ENCODE measurements at regions not wholly inside any gene's neighbourhood (a gene's known extent, or its start where the extent isn't known, plus 50 kb on each side); places are given as distances from the start of the nearest gene placed in this dataset.

GRCh38 chr2:217048730-217049129 is 188.9 kb upstream of the TNP1 start:
- Histone ChIP-seq H2BK12ac (ENCODE audit: low read length) (no peak overlapping the region), H3K79me2 (ENCODE audit: control insufficient read depth, insufficient read depth, low read length, poor library complexity) (no peaks in the 10 kb centered on the region), H3K4me2 (ENCODE audit: low read length) (no peak overlapping the region), H3K9me3 (ENCODE audit: insufficient read depth, low read depth, low read length) (no peaks in the 10 kb centered on the region), H2BK120ac (ENCODE audit: insufficient read depth, low read length, poor library complexity) (no peak overlapping the region), H2AK5ac (ENCODE audit: low read length) (no peak overlapping the region), H3K36me3 (ENCODE audit: control insufficient read depth in 1 of 2, insufficient read depth in 2 of 2, low read length in 2 of 2) (no peaks in the 10 kb centered on the region), H3K14ac (ENCODE audit: low read length) (no peak overlapping the region), H4K8ac (ENCODE audit: low read depth, low read length) (no peak overlapping the region), H3K27ac (ENCODE audit: low read depth, low read length) (no peak overlapping the region), H3K4me3 (ENCODE audit: low read depth, low read length) (no peak overlapping the region), H2AFZ (ENCODE audit: insufficient read depth, low read length, poor library complexity) (no peak overlapping the region), H3K18ac (ENCODE audit: low read length) (no peak overlapping the region), H3K9ac (ENCODE audit: low read length) (no peak overlapping the region), H3K4ac (ENCODE audit: low read depth, low read length) (no peak overlapping the region), H4K91ac (ENCODE audit: low read depth, low read length) (no peak overlapping the region), H4K12ac (ENCODE audit: low read depth, low read length) (no peak overlapping the region), H3K79me1 (ENCODE audit: low read length) (no peaks in the 10 kb centered on the region), H3K27me3 (ENCODE audit: insufficient read depth, low read length) (no peaks in the 10 kb centered on the region), H3K4me1 (ENCODE audit: control insufficient read depth in 1 of 2, insufficient read depth in 2 of 2, low read length in 2 of 2) (no peaks in the 10 kb centered on the region), H2BK5ac (ENCODE audit: low read depth, low read length, poor library complexity) (no peak overlapping the region), H3K23ac (ENCODE audit: low read length) (no peak overlapping the region)
- DNase-seq = no peak
- no CpG with 5 or more reads among the region's 1 CpG for WGBS (ENCODE audit: extremely low coverage, insufficient coverage, insufficient read length)

- no peak overlapping the region for H4K12ac ChIP-seq (ENCODE audit: low read depth, low read length)
- no peak overlapping the region for H3K27ac ChIP-seq (ENCODE audit: low read depth, low read length)
- no peak overlapping the region for H3K4me2 ChIP-seq (ENCODE audit: low read length)
- no peak overlapping the region for H3K9ac ChIP-seq (ENCODE audit: low read length)
- no peak overlapping the region for H2BK12ac ChIP-seq (ENCODE audit: low read length)
- H2BK5ac ChIP-seq (ENCODE audit: low read depth, low read length, poor library complexity) = no peak overlapping the region
- no peak overlapping the region for H2AK5ac ChIP-seq (ENCODE audit: low read length)
- H4K91ac ChIP-seq (ENCODE audit: low read depth, low read length) = no peak overlapping the region
- H3K4ac ChIP-seq (ENCODE audit: low read depth, low read length) = no peak overlapping the region
- H3K79me1 ChIP-seq (ENCODE audit: low read length) = no peaks in the 10 kb centered on the region
- no peaks in the 10 kb centered on the region for H3K27me3 ChIP-seq (ENCODE audit: insufficient read depth, low read length)
- no peak overlapping the region for H3K18ac ChIP-seq (ENCODE audit: low read length)
- H3K4me3 ChIP-seq (ENCODE audit: low read depth, low read length) = no peak overlapping the region
- no peaks in the 10 kb centered on the region for H3K9me3 ChIP-seq (ENCODE audit: insufficient read depth, low read depth, low read length)
- H3K14ac ChIP-seq (ENCODE audit: low read length) = no peak overlapping the region
- no peaks in the 10 kb centered on the region for H3K4me1 ChIP-seq (ENCODE audit: control insufficient read depth in 1 of 2, insufficient read depth in 2 of 2, low read length in 2 of 2)
- DNase-seq = no peak
- H2BK120ac ChIP-seq (ENCODE audit: insufficient read depth, low read length, poor library complexity) = no peak overlapping the region
- no peak overlapping the region for H2AFZ ChIP-seq (ENCODE audit: insufficient read depth, low read length, poor library complexity)
- H4K8ac ChIP-seq (ENCODE audit: low read depth, low read length) = no peak overlapping the region
- no peak overlapping the region for H3K23ac ChIP-seq (ENCODE audit: low read length)
- H3K36me3 ChIP-seq (ENCODE audit: control insufficient read depth in 1 of 2, insufficient read depth in 2 of 2, low read length in 2 of 2) = no peaks in the 10 kb centered on the region
- H3K79me2 ChIP-seq (ENCODE audit: control insufficient read depth, insufficient read depth, low read length, poor library complexity) = no peaks in the 10 kb centered on the region
- no CpG with 5 or more reads among the region's 1 CpG for WGBS (ENCODE audit: extremely low coverage, insufficient coverage, insufficient read length)
Observed at GRCh38 chr2:217047631-217048030, 187.8 kb upstream of the TNP1 start.

GRCh38 chr2:217047209-217047608 is 187.3 kb upstream of the TNP1 start:
- no peak overlapping the region for H2BK5ac ChIP-seq (ENCODE audit: low read depth, low read length, poor library complexity)
- H3K9ac ChIP-seq (ENCODE audit: low read length) = no peak overlapping the region
- H2AFZ ChIP-seq (ENCODE audit: insufficient read depth, low read length, poor library complexity) = no peak overlapping the region
- H4K91ac ChIP-seq (ENCODE audit: low read depth, low read length) = no peak overlapping the region
- H3K79me2 ChIP-seq (ENCODE audit: control insufficient read depth, insufficient read depth, low read length, poor library complexity) = no peaks in the 10 kb centered on the region
- no peak overlapping the region for H3K27ac ChIP-seq (ENCODE audit: low read depth, low read length)
- no peak overlapping the region for H2AK5ac ChIP-seq (ENCODE audit: low read length)
- H3K79me1 ChIP-seq (ENCODE audit: low read length) = no peaks in the 10 kb centered on the region
- no peak for DNase-seq
- no peaks in the 10 kb centered on the region for H3K27me3 ChIP-seq (ENCODE audit: insufficient read depth, low read length)
- H3K4me1 ChIP-seq (ENCODE audit: control insufficient read depth in 1 of 2, insufficient read depth in 2 of 2, low read length in 2 of 2) = no peaks in the 10 kb centered on the region
- H3K4me3 ChIP-seq (ENCODE audit: low read depth, low read length) = no peak overlapping the region
- H4K8ac ChIP-seq (ENCODE audit: low read depth, low read length) = no peak overlapping the region
- H3K4me2 ChIP-seq (ENCODE audit: low read length) = no peak overlapping the region
- H3K9me3 ChIP-seq (ENCODE audit: insufficient read depth, low read depth, low read length) = no peaks in the 10 kb centered on the region
- H2BK120ac ChIP-seq (ENCODE audit: insufficient read depth, low read length, poor library complexity) = no peak overlapping the region
- H4K12ac ChIP-seq (ENCODE audit: low read depth, low read length) = no peak overlapping the region
- no peak overlapping the region for H3K23ac ChIP-seq (ENCODE audit: low read length)
- no peak overlapping the region for H3K14ac ChIP-seq (ENCODE audit: low read length)
- no peak overlapping the region for H3K4ac ChIP-seq (ENCODE audit: low read depth, low read length)
- no peak overlapping the region for H3K18ac ChIP-seq (ENCODE audit: low read length)
- no peaks in the 10 kb centered on the region for H3K36me3 ChIP-seq (ENCODE audit: control insufficient read depth in 1 of 2, insufficient read depth in 2 of 2, low read length in 2 of 2)
- H2BK12ac ChIP-seq (ENCODE audit: low read length) = no peak overlapping the region
- no CpG with 5 or more reads among the region's 3 CpGs for WGBS (ENCODE audit: extremely low coverage, insufficient coverage, insufficient read length)

DNA sequence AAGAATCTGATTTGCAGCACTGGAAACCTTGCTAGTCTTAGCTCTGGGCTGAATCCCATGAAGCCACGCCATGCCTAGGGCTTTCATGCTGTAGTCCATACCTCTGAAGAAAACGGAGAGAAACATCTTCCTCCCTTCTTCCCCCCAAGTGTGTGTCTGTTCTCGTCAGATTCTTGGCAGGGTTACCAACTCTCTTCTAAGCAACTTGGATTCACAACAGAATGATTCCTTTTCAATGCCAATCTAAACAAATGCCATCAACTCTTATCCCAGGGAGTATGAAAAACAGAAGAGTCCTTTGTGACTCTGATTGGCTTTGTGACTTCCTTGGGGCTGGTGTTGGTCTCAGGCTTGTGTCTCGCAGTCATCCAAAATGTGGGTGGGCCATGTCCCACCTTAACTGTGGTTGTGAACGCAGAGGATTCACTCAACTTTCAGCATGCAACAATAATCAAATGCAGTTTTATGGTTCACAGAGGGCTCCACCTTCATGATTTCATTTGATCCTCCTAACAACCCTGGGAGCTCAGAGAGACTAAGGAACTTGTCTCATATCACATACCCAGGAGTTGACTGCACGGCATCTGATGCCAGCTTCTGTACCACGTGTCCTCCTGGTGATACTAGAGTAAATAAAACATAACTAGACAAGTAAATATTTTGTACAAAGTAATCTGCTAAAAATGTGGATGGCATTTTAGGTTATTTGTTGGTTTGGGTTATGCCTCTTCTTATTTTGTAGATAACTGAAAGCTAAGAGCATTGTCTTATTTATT is 186.0 kb upstream of the TNP1 start:
- no peak overlapping the region for H3K4me3 ChIP-seq (ENCODE audit: low read depth, low read length)
- H2AFZ ChIP-seq (ENCODE audit: insufficient read depth, low read length, poor library complexity) = no peak overlapping the region
- no peak overlapping the region for H3K4me2 ChIP-seq (ENCODE audit: low read length)
- no peak overlapping the region for H2BK120ac ChIP-seq (ENCODE audit: insufficient read depth, low read length, poor library complexity)
- no peak overlapping the region for H3K23ac ChIP-seq (ENCODE audit: low read length)
- no peak overlapping the region for H3K27ac ChIP-seq (ENCODE audit: low read depth, low read length)
- no peaks in the 10 kb centered on the region for H3K79me2 ChIP-seq (ENCODE audit: control insufficient read depth, insufficient read depth, low read length, poor library complexity)
- no peak overlapping the region for H3K4ac ChIP-seq (ENCODE audit: low read depth, low read length)
- no peak overlapping the region for H2BK12ac ChIP-seq (ENCODE audit: low read length)
- H3K14ac ChIP-seq (ENCODE audit: low read length) = no peak overlapping the region
- H4K8ac ChIP-seq (ENCODE audit: low read depth, low read length) = no peak overlapping the region
- no peak overlapping the region for H2AK5ac ChIP-seq (ENCODE audit: low read length)
- no peaks in the 10 kb centered on the region for H3K9me3 ChIP-seq (ENCODE audit: insufficient read depth, low read depth, low read length)
- no CpG with 5 or more reads among the region's 7 CpGs for WGBS (ENCODE audit: extremely low coverage, insufficient coverage, insufficient read length)
- no peaks in the 10 kb centered on the region for H3K79me1 ChIP-seq (ENCODE audit: low read length)
- no peak overlapping the region for H4K12ac ChIP-seq (ENCODE audit: low read depth, low read length)
- no peak overlapping the region for H4K91ac ChIP-seq (ENCODE audit: low read depth, low read length)
- no peaks in the 10 kb centered on the region for H3K36me3 ChIP-seq (ENCODE audit: control insufficient read depth in 1 of 2, insufficient read depth in 2 of 2, low read length in 2 of 2)
- no peak overlapping the region for H3K18ac ChIP-seq (ENCODE audit: low read length)
- no peaks in the 10 kb centered on the region for H3K4me1 ChIP-seq (ENCODE audit: control insufficient read depth in 1 of 2, insufficient read depth in 2 of 2, low read length in 2 of 2)
- no peaks in the 10 kb centered on the region for H3K27me3 ChIP-seq (ENCODE audit: insufficient read depth, low read length)
- no peak overlapping the region for H2BK5ac ChIP-seq (ENCODE audit: low read depth, low read length, poor library complexity)
- no peak for DNase-seq
- no peak overlapping the region for H3K9ac ChIP-seq (ENCODE audit: low read length)
